Esophagus squamous epithelium (tissue), 5 donors: ENCODE measurements at regions not wholly inside any gene's neighbourhood (a gene's known extent, or its start where the extent isn't known, plus 50 kb on each side); places are given as distances from the start of the nearest gene placed in this dataset.
"Not testable (repeated sequence)": the region's sequence is repeated elsewhere in the genome, so short reads cannot be mapped to it uniquely, and the experiment has no call there.

ENCODE experiments used
- DNase-seq: peaks from one replicate; lab custom pipeline; 2025; lab: John Stamatoyannopoulos, UW
- H3K27ac ChIP-seq, 4 donors: fragments of 200-600 bp; sonication (generic); one replicate each; pipeline ENCODE4 v1.5.1; 2016 to 2019; ENCODE audit warnings: mild to moderate bottlenecking in 1 of 4
- H3K27me3 ChIP-seq, 4 donors: fragments of 200-600 bp; sonication (generic); 1 replicate in 3 of 4; 2 replicates in 1 of 4; pipeline versions ENCODE4 v1.5.1 to v1.6.0; 2017 to 2021; ENCODE audit warnings: antibody characterized with exemption in 1 of 4
- H3K36me3 ChIP-seq, 3 donors: fragments of 200-600 bp; sonication (generic); one replicate each; pipeline ENCODE4 v1.5.1; 2016 to 2019
- H3K4me1 ChIP-seq, 3 donors: fragments of 200-600 bp; sonication (generic); one replicate each; pipeline ENCODE4 v1.5.1; 2017 to 2019
- H3K4me3 ChIP-seq, 4 donors: fragments of 200-600 bp; sonication (generic); 1 replicate in 3 of 4; 2 replicates in 1 of 4; pipeline ENCODE4 v1.5.1; 2016 to 2019; ENCODE audit warnings: mild to moderate bottlenecking in 2 of 4, moderate library complexity in 1 of 4
- H3K9me3 ChIP-seq, 3 donors: fragments of 200-600 bp; sonication (generic); one replicate each; pipeline ENCODE4 v1.5.1; 2016 to 2019
- POLR2A ChIP-seq, 4 donors: fragments of 450-650 bp; IDR thresholded peaks; one replicate each; pipeline ENCODE4 v1.6.1; 2017; ENCODE audit warnings: antibody characterized with exemption in 4 of 4, mild to moderate bottlenecking in 4 of 4, moderate library complexity in 3 of 4
- WGBS, 2 donors: methylation state at CpG; one replicate each; pipeline ENCODE4 v1.1.5; 2018; 5-methylcytosine and 5-hydroxymethylcytosine counted together
- intact Hi-C: fragments of 100-400 bp; cut with DNase I; formaldehyde crosslinking; loops from one replicate; pipeline ENCODE4 v1.15.0; 2022
- TF ChIP-seq, protein P1 (sequence below), 6 experiments: fragments of 450-650 bp in 4 of 6; fragments of 200-600 bp in 2 of 6; sonication (generic) in 2 of 6; IDR thresholded peaks; one replicate each; pipeline ENCODE4 v1.5.1; 2016 to 2019; ENCODE audit warnings: antibody characterized with exemption in 6 of 6, mild to moderate bottlenecking in 4 of 6, moderate library complexity in 4 of 6
- donor health status: DM: yes; HTN: yes; CAD: no.

DNA sequence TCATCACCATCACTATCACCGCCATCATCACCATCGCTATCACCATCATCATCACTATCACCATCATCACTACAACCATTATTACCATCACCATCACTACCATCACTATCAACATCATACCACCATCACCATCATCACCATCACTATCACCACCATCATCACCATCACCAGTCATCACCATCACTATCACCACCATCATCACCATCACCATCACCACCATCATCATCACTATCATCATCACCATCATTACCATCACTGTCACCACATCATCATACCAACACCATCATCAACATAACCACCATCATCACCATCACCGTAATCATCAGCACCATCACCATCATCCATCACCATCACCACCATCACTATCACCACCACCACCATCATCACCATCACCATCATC is 213.8 kb downstream of the ALG10 start:
- no peaks in the 10 kb centered on the region for H3K36me3 ChIP-seq
- H3K4me3 ChIP-seq = no peak overlapping the region
- TF ChIP-seq, protein P1, sequence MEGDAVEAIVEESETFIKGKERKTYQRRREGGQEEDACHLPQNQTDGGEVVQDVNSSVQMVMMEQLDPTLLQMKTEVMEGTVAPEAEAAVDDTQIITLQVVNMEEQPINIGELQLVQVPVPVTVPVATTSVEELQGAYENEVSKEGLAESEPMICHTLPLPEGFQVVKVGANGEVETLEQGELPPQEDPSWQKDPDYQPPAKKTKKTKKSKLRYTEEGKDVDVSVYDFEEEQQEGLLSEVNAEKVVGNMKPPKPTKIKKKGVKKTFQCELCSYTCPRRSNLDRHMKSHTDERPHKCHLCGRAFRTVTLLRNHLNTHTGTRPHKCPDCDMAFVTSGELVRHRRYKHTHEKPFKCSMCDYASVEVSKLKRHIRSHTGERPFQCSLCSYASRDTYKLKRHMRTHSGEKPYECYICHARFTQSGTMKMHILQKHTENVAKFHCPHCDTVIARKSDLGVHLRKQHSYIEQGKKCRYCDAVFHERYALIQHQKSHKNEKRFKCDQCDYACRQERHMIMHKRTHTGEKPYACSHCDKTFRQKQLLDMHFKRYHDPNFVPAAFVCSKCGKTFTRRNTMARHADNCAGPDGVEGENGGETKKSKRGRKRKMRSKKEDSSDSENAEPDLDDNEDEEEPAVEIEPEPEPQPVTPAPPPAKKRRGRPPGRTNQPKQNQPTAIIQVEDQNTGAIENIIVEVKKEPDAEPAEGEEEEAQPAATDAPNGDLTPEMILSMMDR (IDR thresholded peaks at IDR 0.05) = no peak
- TF ChIP-seq POLR2A (IDR thresholded peaks at IDR 0.05) = no peak
- no peaks in the 10 kb centered on the region for H3K4me1 ChIP-seq
- 94 to 95% methylated on average over 3 of the region's 3 CpGs for WGBS, 2 donors
- DNase-seq = no peak
- H3K27me3 ChIP-seq = no peaks in the 10 kb centered on the region
- intact Hi-C loops = no loop called here
- no peak overlapping the region for H3K27ac ChIP-seq
- peaks cover 0 to 7% (median 0%) of the 10 kb centered on the region in 3 donors for H3K9me3 ChIP-seq

DNA sequence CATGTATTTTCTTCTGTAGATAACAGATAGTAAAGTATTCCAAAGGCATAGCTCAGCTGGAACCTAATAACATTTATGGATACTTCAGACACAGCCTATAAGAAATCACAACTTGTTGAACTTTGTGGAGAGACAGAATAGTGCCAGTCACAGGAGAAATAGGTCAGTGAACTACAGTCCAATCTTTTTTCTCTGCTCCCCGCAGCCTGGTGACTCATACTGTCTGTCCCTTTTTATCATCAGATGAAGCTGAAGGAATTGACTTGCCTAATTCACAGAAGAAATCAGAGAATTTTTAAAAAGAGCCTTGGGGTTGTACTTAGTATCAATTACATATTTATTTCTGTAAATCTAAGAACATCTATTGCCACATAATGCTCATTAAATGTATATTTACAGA is 222.3 kb downstream of the ALG10 start:
- no peaks in the 10 kb centered on the region for H3K27me3 ChIP-seq
- intact Hi-C loops = no loop called here
- WGBS, 2 donors = 80 to 93% methylated on average over 1 of the region's 1 CpG
- H3K9me3 ChIP-seq = no peaks in the 10 kb centered on the region
- no peak overlapping the region for H3K4me3 ChIP-seq
- no peaks in the 10 kb centered on the region for H3K36me3 ChIP-seq
- H3K4me1 ChIP-seq = no peaks in the 10 kb centered on the region
- no peak overlapping the region for H3K27ac ChIP-seq
- no peak for DNase-seq
- TF ChIP-seq POLR2A (IDR thresholded peaks at IDR 0.05) = no peak

DNA sequence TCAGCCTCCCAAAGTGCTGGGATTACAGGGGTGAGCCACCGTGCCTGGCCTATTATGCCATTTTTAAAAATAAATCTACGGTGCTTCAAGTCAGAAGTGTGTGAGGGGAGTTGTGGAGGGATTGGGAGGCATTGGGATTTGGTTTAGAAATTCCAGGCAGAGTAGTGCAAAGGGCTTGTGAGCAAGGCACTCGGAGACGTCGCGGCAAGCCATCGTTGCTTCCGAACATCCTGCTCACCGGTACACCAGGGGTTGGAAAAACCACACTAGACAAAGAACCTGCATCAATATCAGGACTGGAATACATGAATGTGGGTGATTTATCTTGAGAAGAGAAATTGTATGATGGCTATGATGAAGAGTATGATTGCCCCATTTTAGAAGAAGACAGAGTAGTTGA is 227.0 kb downstream of the ALG10 start:
- Histone ChIP-seq H3K27ac (no peak overlapping the region), H3K4me3 (no peak overlapping the region), H3K36me3 (no peaks in the 10 kb centered on the region), H3K9me3 (no peaks in the 10 kb centered on the region), H3K27me3 (no peaks in the 10 kb centered on the region), H3K4me1 (no peaks in the 10 kb centered on the region)
- TF ChIP-seq, protein P1 (IDR thresholded peaks at IDR 0.05) = no peak
- TF ChIP-seq POLR2A (IDR thresholded peaks at IDR 0.05) = no peak
- 87 to 93% methylated on average over 9 of the region's 9 CpGs for WGBS, 2 donors
- intact Hi-C loops = no loop called here
- no peak for DNase-seq

DNA sequence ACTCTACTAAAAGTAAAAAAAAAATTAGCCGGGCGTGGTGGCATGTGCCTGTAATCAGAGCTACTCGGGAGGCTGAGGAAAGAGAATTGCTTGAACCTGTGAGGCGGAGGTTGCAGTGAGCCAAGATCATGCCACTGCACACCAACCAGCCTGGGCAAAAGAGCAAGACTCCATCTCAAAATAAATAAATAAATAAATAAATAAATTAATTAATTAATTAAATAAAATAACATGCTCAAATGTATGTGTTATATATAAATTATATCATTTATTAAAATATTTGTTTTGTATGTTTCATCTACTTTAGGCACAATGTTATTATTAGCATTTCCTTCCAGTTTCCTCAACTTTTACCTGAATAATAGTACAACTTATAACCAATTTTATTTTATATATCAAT is 229.6 kb downstream of the ALG10 start:
- H3K9me3 ChIP-seq, H3K4me3 ChIP-seq, H3K36me3 ChIP-seq, H3K4me1 ChIP-seq, H3K27me3 ChIP-seq, DNase-seq, H3K27ac ChIP-seq, intact Hi-C loops: not testable (repeated sequence)
- WGBS, 2 donors = 87 to 95% methylated on average over 4 of the region's 4 CpGs

DNA sequence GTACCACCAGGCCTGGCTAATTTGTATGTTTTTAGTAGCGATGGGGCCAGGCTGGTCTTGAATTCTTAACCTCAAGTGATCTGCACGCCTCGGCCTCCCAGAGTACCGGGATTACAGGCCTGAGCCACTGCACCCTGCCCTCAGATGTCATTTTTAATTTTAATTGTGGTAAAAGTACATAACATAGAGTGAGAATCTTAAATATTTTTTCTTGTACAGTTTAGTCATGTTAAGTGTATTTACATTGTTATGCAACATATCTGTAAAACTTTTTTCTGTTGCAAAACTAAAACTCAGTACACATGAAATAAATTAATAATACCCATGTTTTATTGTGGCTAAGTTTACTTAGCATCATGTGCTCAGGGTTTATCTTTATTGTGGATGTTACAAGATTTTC is 231.4 kb downstream of the ALG10 start:
- WGBS, 2 donors = 64 to 73% methylated on average over 4 of the region's 4 CpGs
- intact Hi-C loops = no loop called here

DNA sequence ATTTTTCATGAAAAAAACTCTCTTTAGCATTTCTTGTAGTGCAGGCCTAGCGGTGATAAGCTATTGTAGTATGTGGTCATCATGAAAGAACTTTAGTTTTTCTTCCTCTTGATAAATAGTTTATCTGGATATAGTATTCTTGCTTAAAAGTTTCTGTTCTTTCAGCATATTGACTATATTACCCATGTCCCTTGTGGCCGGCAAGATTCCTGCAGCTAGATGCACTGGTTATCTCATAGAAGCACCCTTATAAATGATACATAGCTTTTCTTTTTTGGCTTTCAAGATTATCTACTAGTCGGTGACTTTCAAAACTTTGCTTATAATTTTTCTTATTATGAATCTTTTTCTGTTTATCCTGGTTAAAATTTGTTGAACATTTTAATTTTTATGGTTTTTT is 234.8 kb downstream of the ALG10 start:
- no peak for DNase-seq
- H3K4me3 ChIP-seq = no peak overlapping the region
- H3K4me1 ChIP-seq = no peaks in the 10 kb centered on the region
- WGBS, 2 donors = 69 to 81% methylated on average over 3 of the region's 3 CpGs
- H3K9me3 ChIP-seq = peaks cover 0 to 14% (median 0%) of the 10 kb centered on the region in 3 donors
- no peak for TF ChIP-seq POLR2A (IDR thresholded peaks at IDR 0.05)
- TF ChIP-seq, protein P1 (IDR thresholded peaks at IDR 0.05) = no peak
- H3K36me3 ChIP-seq = no peaks in the 10 kb centered on the region
- H3K27me3 ChIP-seq = no peaks in the 10 kb centered on the region
- intact Hi-C loops = no loop called here
- no peak overlapping the region for H3K27ac ChIP-seq

More for the DNA sequence above, 231.4 kb downstream of the ALG10 start:
- no peak overlapping the region for H3K27ac ChIP-seq
- no peaks in the 10 kb centered on the region for H3K36me3 ChIP-seq
- no peaks in the 10 kb centered on the region for H3K27me3 ChIP-seq
- no peaks in the 10 kb centered on the region for H3K4me1 ChIP-seq
- no peak for DNase-seq
- H3K4me3 ChIP-seq = no peak overlapping the region
- TF ChIP-seq POLR2A (IDR thresholded peaks at IDR 0.05) = no peak
- peaks cover 0 to 4% (median 0%) of the 10 kb centered on the region in 3 donors for H3K9me3 ChIP-seq

DNA sequence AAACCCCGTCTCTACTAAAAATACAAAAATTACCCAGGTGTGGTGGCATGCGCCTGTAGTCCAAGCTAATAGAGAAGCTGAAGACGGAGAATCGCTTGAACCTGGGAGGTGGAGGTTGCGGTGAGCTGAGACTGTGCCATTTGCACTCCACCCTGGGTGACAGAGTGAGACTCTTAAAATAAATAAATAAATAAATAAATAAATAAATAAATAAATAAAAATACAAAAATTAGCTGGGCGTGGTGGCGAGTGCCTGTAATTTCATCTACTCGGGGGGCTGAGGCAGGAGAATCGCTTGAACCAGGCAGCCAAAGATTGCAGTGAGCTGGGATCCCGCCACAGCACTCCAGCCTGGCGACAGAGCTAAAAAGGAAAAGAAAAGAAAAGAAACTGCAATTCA is 239.8 kb downstream of the ALG10 start:
- not testable (repeated sequence) for H3K27ac ChIP-seq, DNase-seq
- WGBS, 2 donors = 86 to 93% methylated on average over 11 of the region's 11 CpGs

More for the DNA sequence above, 239.8 kb downstream of the ALG10 start:
- H3K36me3 ChIP-seq, H3K4me3 ChIP-seq, H3K4me1 ChIP-seq, H3K27me3 ChIP-seq, intact Hi-C loops: not testable (repeated sequence)
- H3K9me3 ChIP-seq = peaks cover 0 to 43% (median 0%) of the 10 kb centered on the region in 3 donors
